Kidney epithelial cell (primary cell): ENCODE measurements at regions not wholly inside any gene's neighbourhood (a gene's known extent, or its start where the extent isn't known, plus 50 kb on each side); places are given as distances from the start of the nearest gene placed in this dataset.

Experiments used
- DNase-seq: peaks from one replicate; pipeline ENCODE4 v3.0.0-alpha.2; 2010; ENCODE audit warnings: low read depth
- H3K27me3 ChIP-seq: 2 replicates; pipeline ENCODE4 v1.6.0; 2011; ENCODE audit warnings: low read length; ENCODE audit not compliant: control insufficient read depth, insufficient read depth
- H3K36me3 ChIP-seq: 2 replicates; pipeline ENCODE4 v1.5.1; 2011; ENCODE audit warnings: low read length; ENCODE audit not compliant: control insufficient read depth, insufficient read depth
- H3K4me3 ChIP-seq: 2 replicates; pipeline ENCODE4 v1.5.1; 2011; ENCODE audit warnings: low read depth, mild to moderate bottlenecking, control low read depth, low read length
- CTCF ChIP-seq: IDR thresholded peaks from 2 replicates; pipeline ENCODE4 v1.5.1; 2011; ENCODE audit warnings: mild to moderate bottlenecking, moderate library complexity, low read length, control low read depth, inconsistent platforms; ENCODE audit not compliant: insufficient read depth, poor library complexity, severe bottlenecking

DNA sequence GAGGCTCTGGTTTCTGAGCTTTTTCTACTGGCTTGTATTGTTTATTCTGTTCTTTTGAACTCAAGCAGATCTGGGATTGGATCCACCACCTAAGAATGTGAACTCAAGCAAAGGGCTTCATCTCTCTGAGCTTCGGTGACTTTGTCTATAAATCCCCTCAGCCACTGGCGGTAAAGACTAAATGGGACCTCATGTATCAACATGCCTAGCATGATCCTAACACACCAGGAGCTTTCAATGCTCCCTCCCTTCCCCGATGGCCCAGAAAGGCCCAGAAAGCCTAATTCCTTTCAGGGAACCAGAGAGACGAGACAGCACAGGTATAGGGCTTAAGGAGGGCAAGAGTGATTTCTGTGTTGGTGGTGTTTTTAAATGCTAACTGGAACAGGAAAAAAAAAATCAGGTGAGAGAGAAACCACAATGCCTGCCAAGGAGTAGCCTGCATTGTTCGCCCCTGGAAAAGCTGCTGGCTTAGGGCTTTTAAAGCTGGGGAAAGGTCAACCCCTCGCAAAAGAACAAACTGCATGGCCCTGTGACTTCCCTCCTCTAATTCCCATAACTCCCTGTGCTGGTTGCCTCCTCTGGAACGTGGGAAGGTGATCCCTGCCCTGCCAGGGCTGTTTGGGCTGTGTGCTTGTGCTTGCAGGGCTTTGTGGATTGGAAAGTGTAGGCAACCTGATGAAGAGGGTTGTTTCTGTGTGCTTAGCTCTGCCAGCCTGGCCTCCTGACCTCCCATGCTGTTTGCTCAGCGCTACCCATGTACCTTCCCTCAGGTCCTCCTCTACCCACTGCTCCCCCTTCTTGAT, 147.0 kb downstream of the PLPP3 start:
- no peaks in the 10 kb centered on the region for H3K36me3 ChIP-seq
- DNase-seq, result no peak
- no peak for TF ChIP-seq CTCF
- no peaks in the 10 kb centered on the region for H3K27me3 ChIP-seq
- H3K4me3 ChIP-seq, result no peak overlapping the region

DNA sequence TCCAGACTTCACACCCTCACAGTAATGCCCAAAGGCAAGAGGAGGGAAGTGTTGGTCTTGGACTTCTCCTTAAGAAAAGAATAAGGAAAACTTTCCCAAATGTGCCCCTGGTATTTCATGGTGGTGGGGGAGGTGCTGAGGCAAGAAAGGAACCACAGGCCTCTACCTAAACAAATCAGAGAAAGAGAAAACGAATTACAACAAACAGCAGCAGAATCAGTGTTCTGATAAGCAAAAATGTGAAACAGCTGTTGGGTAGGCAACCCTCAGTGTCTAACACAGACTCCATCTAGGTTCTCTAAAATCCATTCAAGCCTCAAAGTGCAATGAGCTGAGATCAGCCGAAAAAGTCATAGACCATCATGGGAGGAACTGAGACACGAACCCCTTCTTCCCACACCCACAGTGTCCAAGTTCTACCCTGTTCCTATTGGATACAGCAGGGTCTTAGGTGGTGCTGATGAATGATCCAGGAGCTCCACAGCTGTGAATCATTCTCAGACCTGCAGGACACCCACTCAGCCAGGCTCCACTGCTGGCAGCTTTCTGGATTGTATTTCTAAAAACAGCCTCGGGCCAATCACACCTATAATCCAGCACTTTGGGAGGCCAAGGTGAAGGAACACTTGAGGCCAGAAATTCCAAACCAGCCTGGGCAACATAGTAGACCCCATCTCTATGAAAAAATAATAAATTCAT, 149.1 kb downstream of the PLPP3 start:
- TF ChIP-seq CTCF, result no peak
- Histone ChIP-seq H3K4me3 (no peak overlapping the region), H3K36me3 (no peaks in the 10 kb centered on the region), H3K27me3 (no peaks in the 10 kb centered on the region)
- no peak for DNase-seq

- H3K36me3 ChIP-seq, result no peaks in the 10 kb centered on the region
- H3K4me3 ChIP-seq, result no peak overlapping the region
- TF ChIP-seq CTCF, result no peak
- no peaks in the 10 kb centered on the region for H3K27me3 ChIP-seq
- DNase-seq, result no peak
Observed at GRCh38 chr1:56429288-56429687, 150.1 kb downstream of the PLPP3 start.

GRCh38 chr1:56426587-56427381, 152.6 kb downstream of the PLPP3 start:
- H3K36me3 ChIP-seq, result no peaks in the 10 kb centered on the region
- no peak for DNase-seq
- no peak for TF ChIP-seq CTCF
- H3K4me3 ChIP-seq, result no peak overlapping the region
- no peaks in the 10 kb centered on the region for H3K27me3 ChIP-seq

GRCh38 chr1:56425494-56426037, 153.8 kb downstream of the PLPP3 start:
- H3K27me3 ChIP-seq, result no peaks in the 10 kb centered on the region
- H3K4me3 ChIP-seq, result no peak overlapping the region
- DNase-seq, result no peak
- no peaks in the 10 kb centered on the region for H3K36me3 ChIP-seq
- no peak for TF ChIP-seq CTCF
